Hepatocyte (in vitro differentiated cells): ENCODE measurements at regions not wholly inside any gene's neighbourhood (a gene's known extent, or its start where the extent isn't known, plus 50 kb on each side); places are given as distances from the start of the nearest gene placed in this dataset.

Source experiments
- DNase-seq: peaks from one replicate; pipeline ENCODE4 v3.0.0-alpha.2; 2016; ENCODE audit warnings: low spot score
- H2AFZ ChIP-seq: fragments of 200-600 bp; sonication (generic); 2 replicates; pipeline ENCODE4 v1.6.0; 2016; ENCODE audit warnings: antibody characterized with exemption, mild to moderate bottlenecking
- H3K27ac ChIP-seq: fragments of 200-600 bp; sonication (generic); 2 replicates; pipeline ENCODE4 v1.5.1; 2016; ENCODE audit warnings: mild to moderate bottlenecking
- H3K27me3 ChIP-seq: fragments of 200-600 bp; sonication (generic); 2 replicates; pipeline ENCODE4 v1.6.1; 2016
- H3K36me3 ChIP-seq: fragments of 200-600 bp; sonication (generic); replicated peaks from 2 replicates; pipeline ENCODE4 v1.5.1; 2016; ENCODE audit warnings: low read depth; ENCODE audit not compliant: insufficient read depth
- H3K4me1 ChIP-seq: fragments of 200-600 bp; sonication (generic); 2 replicates; pipeline ENCODE4 v1.5.1; 2016; ENCODE audit warnings: mild to moderate bottlenecking, moderate library complexity; ENCODE audit not compliant: insufficient read depth
- H3K4me2 ChIP-seq: fragments of 200-600 bp; sonication (generic); 2 replicates; pipeline ENCODE4 v1.6.0; 2016
- H3K4me3 ChIP-seq: fragments of 200-600 bp; sonication (generic); 2 replicates; pipeline ENCODE4 v1.5.1; 2016; ENCODE audit warnings: mild to moderate bottlenecking
- H3K79me2 ChIP-seq: fragments of 200-600 bp; sonication (generic); 2 replicates; pipeline ENCODE4 v1.6.0; 2017; ENCODE audit warnings: mild to moderate bottlenecking
- H3K9me2 ChIP-seq: fragments of 200-600 bp; sonication (generic); replicated peaks from 2 replicates; pipeline ENCODE4 v1.6.0; 2017; ENCODE audit warnings: mild to moderate bottlenecking; ENCODE audit not compliant: insufficient read depth
- H3K9me3 ChIP-seq: fragments of 200-600 bp; sonication (generic); 2 replicates; pipeline ENCODE4 v1.5.1; 2016; ENCODE audit warnings: low read depth, mild to moderate bottlenecking
- H4K20me1 ChIP-seq: fragments of 200-600 bp; sonication (generic); 2 replicates; pipeline ENCODE4 v1.6.0; 2016; ENCODE audit warnings: mild to moderate bottlenecking; ENCODE audit not compliant: insufficient read depth, poor library complexity, severe bottlenecking
- EZH2 ChIP-seq: fragments of 200-600 bp; sonication (generic); IDR thresholded peaks from 2 replicates; pipeline ENCODE4 v1.6.1; 2016; ENCODE audit warnings: antibody characterized with exemption, mild to moderate bottlenecking, borderline replicate concordance
- EZH2phosphoT487 ChIP-seq: fragments of 200-600 bp; sonication (generic); IDR thresholded peaks from one replicate; pipeline ENCODE4 v1.6.1; 2018; ENCODE audit warnings: antibody characterized with exemption, mild to moderate bottlenecking, low read depth, moderate library complexity; ENCODE audit not compliant: unreplicated experiment, severe bottlenecking
- WGBS: methylation state at CpG from one replicate; pipeline ENCODE4 v1.1.6; 2016; ENCODE audit warnings: low lambda C conversion rate; ENCODE audit errors: missing lambda C conversion rate; 5-methylcytosine and 5-hydroxymethylcytosine counted together
- TF ChIP-seq, protein P1 (sequence below): fragments of 200-600 bp; sonication (generic); IDR thresholded peaks from 2 replicates; pipeline ENCODE4 v1.5.1; 2016; ENCODE audit warnings: antibody characterized with exemption, mild to moderate bottlenecking; ENCODE audit not compliant: poor library complexity

DNA sequence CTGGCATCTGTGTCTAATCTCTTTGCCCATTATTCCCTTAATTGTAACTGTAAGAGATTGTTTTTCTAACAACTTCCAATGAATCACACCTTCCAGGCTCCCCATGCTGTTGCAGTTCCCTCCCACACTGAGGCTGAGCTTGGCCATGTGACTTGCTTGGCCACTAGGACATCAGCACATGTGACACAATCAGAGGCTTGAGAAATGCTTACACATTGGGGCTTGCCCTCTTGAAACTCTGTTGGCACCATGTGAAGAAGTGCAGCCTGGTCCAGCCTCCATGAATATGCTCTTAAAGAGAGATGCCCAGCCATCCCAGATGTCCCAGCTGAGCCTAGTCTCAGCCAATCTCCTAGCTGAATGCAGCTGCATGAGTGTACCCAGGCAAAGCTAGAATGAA, 326.8 kb upstream of the SOX2 start:
- no peak overlapping the region for H3K27ac ChIP-seq
- H3K4me3 ChIP-seq, result no peak overlapping the region
- H3K9me2 ChIP-seq, result no peaks in the 10 kb centered on the region
- no peaks in the 10 kb centered on the region for H3K27me3 ChIP-seq
- no peaks in the 10 kb centered on the region for H3K36me3 ChIP-seq
- H3K4me2 ChIP-seq, result no peak overlapping the region
- no peaks in the 10 kb centered on the region for H3K79me2 ChIP-seq
- no peaks in the 10 kb centered on the region for H4K20me1 ChIP-seq
- H3K9me3 ChIP-seq, result no peaks in the 10 kb centered on the region
- no peaks in the 10 kb centered on the region for H3K4me1 ChIP-seq
- TF ChIP-seq EZH2, result no peak
- TF ChIP-seq EZH2phosphoT487, result no peak
- TF ChIP-seq, protein P1, sequence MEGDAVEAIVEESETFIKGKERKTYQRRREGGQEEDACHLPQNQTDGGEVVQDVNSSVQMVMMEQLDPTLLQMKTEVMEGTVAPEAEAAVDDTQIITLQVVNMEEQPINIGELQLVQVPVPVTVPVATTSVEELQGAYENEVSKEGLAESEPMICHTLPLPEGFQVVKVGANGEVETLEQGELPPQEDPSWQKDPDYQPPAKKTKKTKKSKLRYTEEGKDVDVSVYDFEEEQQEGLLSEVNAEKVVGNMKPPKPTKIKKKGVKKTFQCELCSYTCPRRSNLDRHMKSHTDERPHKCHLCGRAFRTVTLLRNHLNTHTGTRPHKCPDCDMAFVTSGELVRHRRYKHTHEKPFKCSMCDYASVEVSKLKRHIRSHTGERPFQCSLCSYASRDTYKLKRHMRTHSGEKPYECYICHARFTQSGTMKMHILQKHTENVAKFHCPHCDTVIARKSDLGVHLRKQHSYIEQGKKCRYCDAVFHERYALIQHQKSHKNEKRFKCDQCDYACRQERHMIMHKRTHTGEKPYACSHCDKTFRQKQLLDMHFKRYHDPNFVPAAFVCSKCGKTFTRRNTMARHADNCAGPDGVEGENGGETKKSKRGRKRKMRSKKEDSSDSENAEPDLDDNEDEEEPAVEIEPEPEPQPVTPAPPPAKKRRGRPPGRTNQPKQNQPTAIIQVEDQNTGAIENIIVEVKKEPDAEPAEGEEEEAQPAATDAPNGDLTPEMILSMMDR, result no peak
- DNase-seq, result no peak
- H2AFZ ChIP-seq, result no peak overlapping the region

DNA sequence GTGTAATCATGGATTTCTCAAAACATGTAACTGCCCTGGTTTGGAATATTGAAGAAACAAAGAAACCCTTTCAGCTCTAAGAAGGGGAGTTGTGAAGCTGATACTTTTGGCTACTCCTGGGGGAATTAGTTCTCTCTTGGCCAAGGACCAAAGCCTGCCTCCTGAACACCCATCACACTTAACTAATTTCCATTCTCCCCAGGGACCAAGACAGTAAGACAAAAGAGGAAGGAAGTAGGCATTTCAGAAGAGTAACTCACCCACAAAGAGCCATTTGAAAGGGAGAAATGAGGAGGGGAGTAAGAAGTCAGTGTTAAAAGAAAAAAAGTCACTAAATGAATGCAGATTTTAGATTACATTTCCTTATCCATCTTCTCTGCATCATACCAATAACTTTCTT, 328.0 kb upstream of the SOX2 start:
- Histone ChIP-seq H3K79me2 (no peaks in the 10 kb centered on the region), H3K36me3 (no peaks in the 10 kb centered on the region), H2AFZ (no peak overlapping the region), H3K27me3 (no peaks in the 10 kb centered on the region), H3K4me3 (no peak overlapping the region), H4K20me1 (no peaks in the 10 kb centered on the region), H3K4me1 (no peaks in the 10 kb centered on the region), H3K9me3 (no peaks in the 10 kb centered on the region), H3K9me2 (no peaks in the 10 kb centered on the region), H3K27ac (no peak overlapping the region), H3K4me2 (no peak overlapping the region)
- TF ChIP-seq EZH2phosphoT487 (no peak), EZH2 (no peak)
- TF ChIP-seq, protein P1, result no peak
- DNase-seq, result no peak

DNA sequence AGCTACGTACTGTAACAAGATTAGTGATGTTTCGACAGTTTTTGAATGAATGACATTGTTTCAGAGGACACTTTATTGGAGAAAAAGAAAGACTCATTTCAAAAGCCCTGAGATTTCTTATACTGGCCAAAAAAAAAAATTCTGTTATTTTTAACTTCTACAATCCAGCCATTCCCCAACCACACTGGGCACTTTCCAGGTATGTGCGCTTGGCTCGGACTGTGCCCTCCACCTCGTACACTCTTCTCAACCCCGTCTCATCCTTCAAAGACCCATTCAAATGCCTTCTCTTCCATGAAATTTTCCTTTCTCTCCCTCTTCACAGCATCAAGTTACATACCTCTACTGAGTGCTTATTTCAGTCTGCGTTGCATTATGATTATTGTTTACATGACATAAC, 328.5 kb upstream of the SOX2 start:
- H4K20me1 ChIP-seq, result no peaks in the 10 kb centered on the region
- no peak for DNase-seq
- H3K4me1 ChIP-seq, result no peaks in the 10 kb centered on the region
- TF ChIP-seq EZH2 (no peak), EZH2phosphoT487 (no peak)
- TF ChIP-seq, protein P1, result no peak
- H3K4me3 ChIP-seq, result no peak overlapping the region
- H3K27ac ChIP-seq, result no peak overlapping the region
- no peaks in the 10 kb centered on the region for H3K79me2 ChIP-seq
- 89% methylated on average over 7 of the region's 7 CpGs for WGBS
- no peaks in the 10 kb centered on the region for H3K27me3 ChIP-seq
- no peaks in the 10 kb centered on the region for H3K36me3 ChIP-seq
- H3K9me2 ChIP-seq, result no peaks in the 10 kb centered on the region
- no peaks in the 10 kb centered on the region for H3K9me3 ChIP-seq
- H3K4me2 ChIP-seq, result no peak overlapping the region
- H2AFZ ChIP-seq, result no peak overlapping the region

DNA sequence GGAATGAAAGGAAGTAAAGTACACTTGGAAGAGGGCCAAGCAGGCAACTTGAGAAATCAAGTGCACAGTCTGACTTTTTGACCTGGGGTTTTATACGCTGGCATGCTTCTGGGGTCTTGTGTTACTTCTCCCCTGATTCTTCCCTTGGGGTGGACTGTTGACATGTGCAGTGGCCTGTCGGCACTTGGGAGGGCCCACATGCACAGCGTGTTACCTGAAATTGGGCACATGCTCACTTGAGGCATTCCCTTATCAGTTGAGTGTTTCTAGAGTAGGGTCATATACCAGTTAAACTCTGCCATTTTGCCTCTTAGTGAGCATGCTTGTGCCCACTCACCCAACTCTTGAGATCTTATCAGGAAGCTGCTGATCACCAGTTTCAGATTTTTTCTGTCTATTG, 329.1 kb upstream of the SOX2 start:
- H3K9me2 ChIP-seq, result no peaks in the 10 kb centered on the region
- no peak overlapping the region for H3K4me3 ChIP-seq
- no peak overlapping the region for H3K4me2 ChIP-seq
- H2AFZ ChIP-seq, result no peak overlapping the region
- no peak overlapping the region for H3K27ac ChIP-seq
- H3K36me3 ChIP-seq, result no peaks in the 10 kb centered on the region
- TF ChIP-seq, protein P1, result no peak
- no peak for TF ChIP-seq EZH2phosphoT487
- no peak for TF ChIP-seq EZH2
- no peaks in the 10 kb centered on the region for H4K20me1 ChIP-seq
- no peak for DNase-seq
- 66% methylated on average over 3 of the region's 3 CpGs for WGBS
- H3K9me3 ChIP-seq, result no peaks in the 10 kb centered on the region
- no peaks in the 10 kb centered on the region for H3K4me1 ChIP-seq
- H3K79me2 ChIP-seq, result no peaks in the 10 kb centered on the region
- no peaks in the 10 kb centered on the region for H3K27me3 ChIP-seq
